ENCODE measurements at regions not wholly inside any gene's neighbourhood (a gene's known extent, or its start where the extent isn't known, plus 50 kb on each side); places are given as distances from the start of the nearest gene placed in this dataset.

DNA sequence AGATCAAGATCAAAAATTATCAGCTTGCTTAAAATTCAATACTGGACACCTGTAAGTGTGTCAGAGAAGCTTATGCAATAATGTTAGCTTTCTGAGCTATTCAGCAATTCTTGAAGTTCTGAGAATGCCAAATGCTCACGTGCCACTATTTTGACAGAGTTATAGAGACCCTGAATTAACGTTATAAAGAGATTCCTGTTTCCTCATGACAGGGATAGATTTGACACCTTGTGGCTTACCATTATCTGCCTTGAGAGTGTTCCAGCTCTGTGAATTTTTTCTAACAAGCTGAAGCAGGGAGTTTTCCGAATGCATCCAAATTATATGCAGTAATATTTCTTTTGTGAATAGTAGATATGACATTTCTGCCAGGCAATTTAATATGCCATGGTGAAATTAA lies 781.6 kb downstream of the ADGRL2 start:
- Histone ChIP-seq H3K27me3 (ENCODE audit: low read depth, low read length) (no peaks in the 10 kb centered on the region), H3K27ac (ENCODE audit: low read length) (no peak overlapping the region), H3K4me1 (ENCODE audit: control insufficient read depth in 1 of 2, insufficient read depth in 2 of 2, low read length in 2 of 2) (no peaks in the 10 kb centered on the region), H3K36me3 (ENCODE audit: control insufficient read depth in 1 of 2, insufficient read depth in 2 of 2, low read length in 2 of 2) (no peaks in the 10 kb centered on the region), H3K4me3 (ENCODE audit: low read depth in 1 of 2, low read length in 2 of 2) (no peak overlapping the region), H3K9me3 (ENCODE audit: control insufficient read depth in 1 of 2, low read length in 2 of 2) (no peaks in the 10 kb centered on the region)

DNA sequence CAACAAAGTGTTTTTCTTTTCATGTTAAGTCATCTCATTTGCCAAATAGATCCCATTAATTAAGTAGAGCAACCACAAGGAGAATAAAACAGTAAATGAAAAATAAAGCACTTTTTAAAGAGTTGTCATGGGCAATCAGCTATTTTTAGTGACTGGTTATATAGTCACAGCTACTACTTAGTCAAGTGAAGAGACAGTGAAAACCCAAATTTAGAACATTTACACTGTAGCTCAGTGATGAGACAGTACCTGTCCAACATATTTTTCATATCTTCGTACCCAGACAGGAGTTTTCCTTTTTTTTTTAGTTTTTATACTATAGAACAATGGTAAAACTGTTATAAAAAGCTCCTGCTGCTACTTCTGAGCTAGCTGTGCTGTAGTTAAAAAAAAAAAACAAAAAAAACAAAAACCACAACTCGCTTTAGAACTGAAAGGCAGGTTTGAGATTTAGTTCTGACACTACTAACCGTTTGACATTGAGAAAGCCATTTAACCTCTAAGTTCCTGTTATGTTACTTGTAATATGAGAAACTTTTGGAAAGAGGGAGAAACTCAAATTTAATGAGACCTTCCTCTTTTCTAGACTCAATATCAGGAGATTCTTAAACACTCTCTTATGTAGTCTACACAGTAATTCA lies 777.5 kb downstream of the ADGRL2 start:
- Histone ChIP-seq H3K4me1 (ENCODE audit: control insufficient read depth in 1 of 2, insufficient read depth in 2 of 2, low read length in 2 of 2) (no peaks in the 10 kb centered on the region), H3K4me3 (ENCODE audit: low read depth in 1 of 2, low read length in 2 of 2) (no peak overlapping the region), H3K9me3 (ENCODE audit: control insufficient read depth in 1 of 2, low read length in 2 of 2) (no peaks in the 10 kb centered on the region), H3K27me3 (ENCODE audit: low read depth, low read length) (no peaks in the 10 kb centered on the region), H3K27ac (ENCODE audit: low read length) (no peak overlapping the region), H3K36me3 (ENCODE audit: control insufficient read depth in 1 of 2, insufficient read depth in 2 of 2, low read length in 2 of 2) (no peaks in the 10 kb centered on the region)

DNA sequence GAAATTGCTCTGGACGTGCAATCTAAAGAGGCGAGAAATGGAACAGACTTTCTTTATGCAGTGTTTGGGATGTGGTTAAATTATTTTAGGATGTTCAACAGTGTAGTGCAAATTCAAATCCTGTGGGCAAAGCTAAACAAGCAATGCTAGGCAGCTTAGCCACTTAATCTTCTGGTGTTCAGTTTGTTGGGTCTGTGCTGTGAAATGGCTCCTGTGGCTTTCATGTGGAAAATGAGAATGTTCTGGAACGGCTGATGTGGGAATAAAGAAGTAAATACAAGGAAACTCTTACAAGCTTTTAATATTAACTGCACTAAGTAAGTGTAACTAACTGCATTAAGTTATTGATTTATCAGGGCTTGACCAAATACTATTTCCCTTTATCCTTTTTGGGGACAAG lies 766.6 kb downstream of the ADGRL2 start:
- no peak overlapping the region for H3K4me3 ChIP-seq (ENCODE audit: low read depth in 1 of 2, low read length in 2 of 2)
- H3K36me3 ChIP-seq (ENCODE audit: control insufficient read depth in 1 of 2, insufficient read depth in 2 of 2, low read length in 2 of 2) = no peaks in the 10 kb centered on the region
- no peak overlapping the region for H3K27ac ChIP-seq (ENCODE audit: low read length)
- H3K27me3 ChIP-seq (ENCODE audit: low read depth, low read length) = no peaks in the 10 kb centered on the region
- H3K9me3 ChIP-seq (ENCODE audit: control insufficient read depth in 1 of 2, low read length in 2 of 2) = no peaks in the 10 kb centered on the region
- peaks cover 3 to 17% of the 10 kb centered on the region in 2 donors for H3K4me1 ChIP-seq (ENCODE audit: control insufficient read depth in 1 of 2, insufficient read depth in 2 of 2, low read length in 2 of 2)

DNA sequence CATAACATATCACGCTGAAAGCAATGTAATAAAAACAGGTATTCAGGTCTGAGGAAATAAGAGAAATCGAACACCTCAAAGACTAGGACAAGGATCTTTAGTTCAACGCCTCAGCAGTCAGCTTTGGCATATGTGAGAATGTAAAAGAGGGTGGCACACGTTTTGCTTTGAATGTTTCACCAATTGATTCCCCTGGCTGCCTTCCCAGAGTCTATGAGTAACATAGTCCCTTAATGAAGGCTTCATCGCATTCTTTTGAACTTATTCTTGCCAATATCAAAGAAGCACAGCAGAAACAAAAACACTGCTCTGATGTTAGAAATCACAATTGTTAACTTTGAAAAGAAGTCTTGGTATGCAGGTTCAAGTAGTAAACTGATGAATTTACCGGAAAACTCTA lies 764.8 kb downstream of the ADGRL2 start:
- peaks cover 3 to 17% of the 10 kb centered on the region in 2 donors for H3K4me1 ChIP-seq (ENCODE audit: control insufficient read depth in 1 of 2, insufficient read depth in 2 of 2, low read length in 2 of 2)
- H3K4me3 ChIP-seq (ENCODE audit: low read depth in 1 of 2, low read length in 2 of 2) = no peak overlapping the region
- H3K9me3 ChIP-seq (ENCODE audit: control insufficient read depth in 1 of 2, low read length in 2 of 2) = no peaks in the 10 kb centered on the region
- no peaks in the 10 kb centered on the region for H3K36me3 ChIP-seq (ENCODE audit: control insufficient read depth in 1 of 2, insufficient read depth in 2 of 2, low read length in 2 of 2)
- no peak overlapping the region for H3K27ac ChIP-seq (ENCODE audit: low read length)
- no peaks in the 10 kb centered on the region for H3K27me3 ChIP-seq (ENCODE audit: low read depth, low read length)

DNA sequence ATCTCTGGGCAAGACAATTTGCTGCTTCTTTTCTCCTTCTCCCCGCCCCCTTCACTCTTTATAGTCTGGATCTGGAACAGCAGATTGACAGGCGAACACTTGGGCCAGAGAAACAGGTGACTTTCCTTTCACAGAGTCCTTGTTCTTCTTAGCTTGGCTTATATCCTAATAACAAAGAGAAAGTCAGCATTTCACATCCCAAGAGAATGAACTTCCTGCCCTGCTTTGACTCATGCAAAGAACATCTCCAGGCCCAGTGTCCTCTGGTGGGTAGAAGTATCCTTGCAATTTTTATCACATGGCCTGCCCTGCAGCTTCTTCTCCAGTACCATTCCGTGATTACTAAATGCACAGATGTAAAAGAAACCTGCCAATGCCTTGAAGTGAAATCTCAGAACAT lies 764.4 kb downstream of the ADGRL2 start:
- H3K27ac ChIP-seq (ENCODE audit: low read length) = no peak overlapping the region
- peaks cover 3 to 17% of the 10 kb centered on the region in 2 donors for H3K4me1 ChIP-seq (ENCODE audit: control insufficient read depth in 1 of 2, insufficient read depth in 2 of 2, low read length in 2 of 2)
- H3K27me3 ChIP-seq (ENCODE audit: low read depth, low read length) = no peaks in the 10 kb centered on the region
- no peaks in the 10 kb centered on the region for H3K36me3 ChIP-seq (ENCODE audit: control insufficient read depth in 1 of 2, insufficient read depth in 2 of 2, low read length in 2 of 2)
- no peaks in the 10 kb centered on the region for H3K9me3 ChIP-seq (ENCODE audit: control insufficient read depth in 1 of 2, low read length in 2 of 2)
- H3K4me3 ChIP-seq (ENCODE audit: low read depth in 1 of 2, low read length in 2 of 2) = no peak overlapping the region

DNA sequence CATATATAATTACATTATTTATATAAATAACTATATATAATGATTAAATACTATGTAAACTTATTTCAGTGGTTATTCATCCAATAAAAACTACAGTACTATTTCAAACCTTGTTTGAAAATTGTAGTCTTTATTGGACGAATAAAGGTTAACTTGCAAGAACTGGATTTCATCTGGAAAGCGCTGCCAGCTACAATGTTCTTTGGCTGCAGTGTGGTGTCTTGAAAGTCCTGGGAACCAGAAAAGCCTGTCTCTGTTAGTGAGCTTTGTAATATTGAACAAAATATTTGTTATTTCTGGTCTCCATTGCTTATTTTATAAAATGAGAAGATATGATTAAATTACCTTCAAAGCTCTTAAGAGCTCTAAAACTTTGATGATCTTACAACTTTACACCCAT lies 763.6 kb downstream of the ADGRL2 start:
- H3K4me1 ChIP-seq (ENCODE audit: control insufficient read depth in 1 of 2, insufficient read depth in 2 of 2, low read length in 2 of 2) = peaks cover 3 to 17% of the 10 kb centered on the region in 2 donors
- H3K9me3 ChIP-seq (ENCODE audit: control insufficient read depth in 1 of 2, low read length in 2 of 2) = no peaks in the 10 kb centered on the region
- no peaks in the 10 kb centered on the region for H3K27me3 ChIP-seq (ENCODE audit: low read depth, low read length)
- no peak overlapping the region for H3K27ac ChIP-seq (ENCODE audit: low read length)
- no peaks in the 10 kb centered on the region for H3K36me3 ChIP-seq (ENCODE audit: control insufficient read depth in 1 of 2, insufficient read depth in 2 of 2, low read length in 2 of 2)
- no peak overlapping the region for H3K4me3 ChIP-seq (ENCODE audit: low read depth in 1 of 2, low read length in 2 of 2)

DNA sequence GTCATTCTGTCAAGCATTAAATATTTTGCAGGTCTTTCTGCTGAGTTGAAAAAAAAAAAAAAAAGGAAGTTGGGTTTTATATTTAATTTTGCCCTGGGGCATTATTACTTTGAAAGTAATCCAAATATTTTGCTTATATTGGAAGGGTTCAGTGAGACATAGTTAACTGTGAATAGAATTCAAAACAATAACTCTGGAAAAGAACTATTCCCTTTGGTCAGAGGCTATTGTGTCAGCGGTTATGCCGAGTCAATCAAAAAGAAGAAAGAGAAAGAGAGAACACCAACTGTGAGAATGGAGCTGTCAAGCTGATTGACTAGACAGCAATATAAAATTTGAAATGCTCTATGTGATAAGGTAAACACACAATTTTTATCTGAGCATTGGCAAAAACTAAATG lies 761.7 kb downstream of the ADGRL2 start:
- H3K36me3 ChIP-seq (ENCODE audit: control insufficient read depth in 1 of 2, insufficient read depth in 2 of 2, low read length in 2 of 2) = no peaks in the 10 kb centered on the region

DNA sequence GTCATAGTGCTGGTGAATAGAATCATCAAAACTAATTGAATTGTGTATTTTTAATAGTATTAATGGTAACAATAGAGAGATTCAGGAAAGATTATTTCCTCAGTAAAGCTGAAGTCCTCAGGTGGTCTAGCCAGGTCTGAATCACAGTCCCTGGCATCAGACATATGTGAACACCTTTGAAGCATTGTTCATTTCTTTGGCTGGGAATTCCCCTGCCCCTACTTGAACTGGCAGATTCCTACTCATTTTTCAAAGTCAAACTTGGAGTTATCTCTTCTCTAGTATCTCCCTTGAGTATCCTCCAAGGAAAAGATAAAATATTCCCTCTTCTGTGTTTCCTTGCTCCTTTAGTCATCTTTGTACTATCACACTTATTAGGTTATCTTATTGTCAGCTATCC lies 759.8 kb downstream of the ADGRL2 start:
- peaks cover 3 to 15% of the 10 kb centered on the region in 2 donors for H3K4me1 ChIP-seq (ENCODE audit: control insufficient read depth in 1 of 2, insufficient read depth in 2 of 2, low read length in 2 of 2)
- no peaks in the 10 kb centered on the region for H3K36me3 ChIP-seq (ENCODE audit: control insufficient read depth in 1 of 2, insufficient read depth in 2 of 2, low read length in 2 of 2)
- H3K27ac ChIP-seq (ENCODE audit: low read length) = no peak overlapping the region
- no peaks in the 10 kb centered on the region for H3K9me3 ChIP-seq (ENCODE audit: control insufficient read depth in 1 of 2, low read length in 2 of 2)
- no peaks in the 10 kb centered on the region for H3K27me3 ChIP-seq (ENCODE audit: low read depth, low read length)
- no peak overlapping the region for H3K4me3 ChIP-seq (ENCODE audit: low read depth in 1 of 2, low read length in 2 of 2)

More for the DNA sequence above, 761.7 kb downstream of the ADGRL2 start:
- peaks cover 3 to 17% of the 10 kb centered on the region in 2 donors for H3K4me1 ChIP-seq (ENCODE audit: control insufficient read depth in 1 of 2, insufficient read depth in 2 of 2, low read length in 2 of 2)
- H3K9me3 ChIP-seq (ENCODE audit: control insufficient read depth in 1 of 2, low read length in 2 of 2) = no peaks in the 10 kb centered on the region
- no peak overlapping the region for H3K4me3 ChIP-seq (ENCODE audit: low read depth in 1 of 2, low read length in 2 of 2)
- no peak overlapping the region for H3K27ac ChIP-seq (ENCODE audit: low read length)
- H3K27me3 ChIP-seq (ENCODE audit: low read depth, low read length) = no peaks in the 10 kb centered on the region

DNA sequence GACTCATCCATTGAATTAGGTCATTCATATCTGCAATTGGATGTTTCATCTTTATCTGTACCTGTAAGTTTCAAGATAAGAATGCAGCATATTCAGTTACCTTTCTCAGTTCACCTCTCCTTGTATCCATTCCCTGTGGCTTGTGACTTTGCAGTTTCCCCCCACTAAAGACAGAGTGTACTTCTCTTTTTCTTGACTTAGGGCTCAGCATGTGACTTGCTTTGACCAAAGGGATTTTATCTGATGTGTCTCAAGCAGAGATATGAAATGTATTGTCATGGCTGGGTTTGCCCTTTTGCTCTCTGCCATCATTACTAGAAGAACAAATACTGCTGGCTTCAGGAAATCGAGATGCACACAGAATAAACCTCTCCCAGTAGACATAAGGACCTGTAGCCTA lies 754.8 kb downstream of the ADGRL2 start:
- H3K4me1 ChIP-seq (ENCODE audit: control insufficient read depth in 1 of 2, insufficient read depth in 2 of 2, low read length in 2 of 2) = no peaks in the 10 kb centered on the region
- no peak overlapping the region for H3K27ac ChIP-seq (ENCODE audit: low read length)
- no peak overlapping the region for H3K4me3 ChIP-seq (ENCODE audit: low read depth in 1 of 2, low read length in 2 of 2)
- no peaks in the 10 kb centered on the region for H3K9me3 ChIP-seq (ENCODE audit: control insufficient read depth in 1 of 2, low read length in 2 of 2)
- no peaks in the 10 kb centered on the region for H3K27me3 ChIP-seq (ENCODE audit: low read depth, low read length)
- no peaks in the 10 kb centered on the region for H3K36me3 ChIP-seq (ENCODE audit: control insufficient read depth in 1 of 2, insufficient read depth in 2 of 2, low read length in 2 of 2)

DNA sequence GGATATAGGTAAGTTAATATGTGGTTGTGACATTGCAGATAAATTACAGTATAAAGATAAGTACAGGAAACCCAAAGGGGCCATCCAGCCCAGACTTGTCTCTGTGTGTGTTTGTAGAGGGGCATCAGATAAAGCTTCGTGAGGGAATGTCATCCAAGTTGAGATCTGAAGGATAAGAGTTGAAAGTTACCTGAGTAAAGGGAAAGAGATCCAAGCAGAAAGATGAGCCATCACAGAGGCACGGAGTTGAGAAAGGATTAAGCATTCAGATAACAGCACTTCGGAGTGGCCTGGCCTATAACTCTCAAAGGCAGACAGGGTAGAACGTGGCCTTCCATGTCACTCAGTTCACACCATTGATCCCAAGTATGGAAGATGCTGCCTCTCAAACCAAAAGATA lies 749.1 kb downstream of the ADGRL2 start:
- H3K9me3 ChIP-seq (ENCODE audit: control insufficient read depth in 1 of 2, low read length in 2 of 2) = no peaks in the 10 kb centered on the region
- H3K4me1 ChIP-seq (ENCODE audit: control insufficient read depth in 1 of 2, insufficient read depth in 2 of 2, low read length in 2 of 2) = no peaks in the 10 kb centered on the region
- no peak overlapping the region for H3K27ac ChIP-seq (ENCODE audit: low read length)
- H3K36me3 ChIP-seq (ENCODE audit: control insufficient read depth in 1 of 2, insufficient read depth in 2 of 2, low read length in 2 of 2) = no peaks in the 10 kb centered on the region
- H3K27me3 ChIP-seq (ENCODE audit: low read depth, low read length) = no peaks in the 10 kb centered on the region
- H3K4me3 ChIP-seq (ENCODE audit: low read depth in 1 of 2, low read length in 2 of 2) = no peak overlapping the region

DNA sequence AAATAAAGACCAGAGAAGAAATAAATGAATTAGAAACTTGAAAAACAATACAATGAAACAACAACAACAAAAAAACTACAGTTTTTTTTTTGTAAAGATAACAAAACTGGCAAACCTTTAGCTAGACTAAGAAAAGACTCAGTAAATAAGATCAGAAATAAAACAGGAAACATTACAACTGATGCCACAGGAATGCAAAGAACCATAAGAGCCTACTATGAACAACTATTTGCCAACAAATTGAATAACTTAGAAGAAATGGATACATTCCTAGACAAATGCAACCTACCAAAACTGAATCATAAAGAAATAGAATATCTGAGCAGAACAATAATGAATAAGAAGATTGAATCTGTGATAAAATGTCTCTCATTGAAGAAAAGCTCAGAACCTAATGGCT lies 742.0 kb downstream of the ADGRL2 start:
- Histone ChIP-seq H3K9me3 (ENCODE audit: control insufficient read depth in 1 of 2, low read length in 2 of 2) (peaks cover 0 to 14% of the 10 kb centered on the region in 2 donors), H3K4me1 (ENCODE audit: control insufficient read depth in 1 of 2, insufficient read depth in 2 of 2, low read length in 2 of 2) (no peaks in the 10 kb centered on the region), H3K36me3 (ENCODE audit: control insufficient read depth in 1 of 2, insufficient read depth in 2 of 2, low read length in 2 of 2) (no peaks in the 10 kb centered on the region), H3K27ac (ENCODE audit: low read length) (no peak overlapping the region), H3K27me3 (ENCODE audit: low read depth, low read length) (no peaks in the 10 kb centered on the region), H3K4me3 (ENCODE audit: low read depth in 1 of 2, low read length in 2 of 2) (no peak overlapping the region)

DNA sequence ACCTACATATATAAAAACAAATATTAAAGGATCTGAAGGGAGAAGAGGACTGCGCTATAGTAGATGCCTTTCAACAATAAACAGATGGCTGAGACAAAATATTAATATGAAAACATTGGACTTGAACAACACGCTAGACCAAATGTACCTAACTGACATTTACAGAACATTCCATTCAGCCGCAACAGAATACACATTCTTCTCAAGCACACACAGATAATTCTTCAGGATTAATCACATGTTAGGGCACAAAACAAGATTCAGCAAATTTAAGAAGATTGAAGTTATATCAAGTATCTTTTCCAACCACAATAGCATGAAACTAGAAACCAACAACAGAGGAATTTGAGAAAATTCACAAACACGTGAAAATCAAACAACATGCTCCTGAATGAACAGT lies 741.4 kb downstream of the ADGRL2 start:
- H3K27ac ChIP-seq (ENCODE audit: low read length) = no peak overlapping the region
- no peaks in the 10 kb centered on the region for H3K36me3 ChIP-seq (ENCODE audit: control insufficient read depth in 1 of 2, insufficient read depth in 2 of 2, low read length in 2 of 2)
- no peaks in the 10 kb centered on the region for H3K4me1 ChIP-seq (ENCODE audit: control insufficient read depth in 1 of 2, insufficient read depth in 2 of 2, low read length in 2 of 2)
- no peaks in the 10 kb centered on the region for H3K27me3 ChIP-seq (ENCODE audit: low read depth, low read length)
- peaks cover 0 to 14% of the 10 kb centered on the region in 2 donors for H3K9me3 ChIP-seq (ENCODE audit: control insufficient read depth in 1 of 2, low read length in 2 of 2)
- H3K4me3 ChIP-seq (ENCODE audit: low read depth in 1 of 2, low read length in 2 of 2) = no peak overlapping the region
